ENCODE measurements at regions not wholly inside any gene's neighbourhood (a gene's known extent, or its start where the extent isn't known, plus 50 kb on each side); places are given as distances from the start of the nearest gene placed in this dataset.

GRCh38 chr9:80707120-80707519 is 982.2 kb downstream of the TLE1 start:
- Histone ChIP-seq H3K9ac (ENCODE audit: low read length) (no peak overlapping the region), H3K4me2 (ENCODE audit: low read depth, low read length, poor library complexity, severe bottlenecking) (no peak overlapping the region), H3K27ac (ENCODE audit: low read depth, low read length) (no peak overlapping the region), H4K20me1 (ENCODE audit: low read depth, low read length) (no peaks in the 10 kb centered on the region), H3K27me3 (ENCODE audit: low read length) (no peaks in the 10 kb centered on the region), H3K9me2 (replicated peaks; ENCODE audit: insufficient read depth, low read length) (no peaks in the 10 kb centered on the region; the same call in 1 of the 2 replicates), H2AFZ (ENCODE audit: low read depth, low read length, severe bottlenecking) (no peak overlapping the region), H3K36me3 (ENCODE audit: low read length) (no peaks in the 10 kb centered on the region), H3K9me3 (ENCODE audit: insufficient read depth, low read length) (no peaks in the 10 kb centered on the region), H3F3A (ENCODE audit: insufficient read depth) (no peaks in the 10 kb centered on the region), H3K79me2 (ENCODE audit: insufficient read depth, low read length) (no peaks in the 10 kb centered on the region), H3K4me3 (ENCODE audit: insufficient read depth, low read length, poor library complexity, severe bottlenecking) (no peak overlapping the region)
- no peak for TF ChIP-seq CTCF (IDR thresholded peaks at IDR 0.05; ENCODE audit: insufficient read depth, low read length, poor library complexity, severe bottlenecking)
- no peak for TF ChIP-seq EZH2phosphoT487 (conservative IDR thresholded peaks at IDR 0.05; ENCODE audit: low read length)

GRCh38 chr9:80701061-80701460 is 988.3 kb downstream of the TLE1 start:
- Histone ChIP-seq H2AFZ (ENCODE audit: low read depth, low read length, severe bottlenecking) (no peak overlapping the region), H3K27me3 (ENCODE audit: low read length) (no peaks in the 10 kb centered on the region)
- TF ChIP-seq EZH2phosphoT487 (conservative IDR thresholded peaks at IDR 0.05; ENCODE audit: low read length) (no peak), CTCF (IDR thresholded peaks at IDR 0.05; ENCODE audit: insufficient read depth, low read length, poor library complexity, severe bottlenecking) (no peak)

GRCh38 chr9:80699511-80699998 is 989.8 kb downstream of the TLE1 start:
- no peaks in the 10 kb centered on the region for H3K9me3 ChIP-seq (ENCODE audit: insufficient read depth, low read length)
- no peak overlapping the region for H3K4me2 ChIP-seq (ENCODE audit: low read depth, low read length, poor library complexity, severe bottlenecking)
- H3K79me2 ChIP-seq (ENCODE audit: insufficient read depth, low read length): no peaks in the 10 kb centered on the region
- no peaks in the 10 kb centered on the region for H4K20me1 ChIP-seq (ENCODE audit: low read depth, low read length)
- H3K9me2 ChIP-seq (replicated peaks; ENCODE audit: insufficient read depth, low read length): no peaks in the 10 kb centered on the region
- no peaks in the 10 kb centered on the region for H3F3A ChIP-seq (ENCODE audit: insufficient read depth)
- H3K9ac ChIP-seq (ENCODE audit: low read length): no peak overlapping the region
- no peaks in the 10 kb centered on the region for H3K36me3 ChIP-seq (ENCODE audit: low read length)
- no peak overlapping the region for H3K27ac ChIP-seq (ENCODE audit: low read depth, low read length)
- TF ChIP-seq CTCF (IDR thresholded peaks at IDR 0.05; ENCODE audit: insufficient read depth, low read length, poor library complexity, severe bottlenecking) (no peak), EZH2phosphoT487 (conservative IDR thresholded peaks at IDR 0.05; ENCODE audit: low read length) (no peak)
- H2AFZ ChIP-seq (ENCODE audit: low read depth, low read length, severe bottlenecking): no peak overlapping the region
- no peak overlapping the region for H3K4me3 ChIP-seq (ENCODE audit: insufficient read depth, low read length, poor library complexity, severe bottlenecking)
- no peaks in the 10 kb centered on the region for H3K27me3 ChIP-seq (ENCODE audit: low read length)

More at GRCh38 chr9:80701061-80701460, 988.3 kb downstream of the TLE1 start:
- Histone ChIP-seq H4K20me1 (ENCODE audit: low read depth, low read length) (no peaks in the 10 kb centered on the region), H3F3A (ENCODE audit: insufficient read depth) (no peaks in the 10 kb centered on the region), H3K4me3 (ENCODE audit: insufficient read depth, low read length, poor library complexity, severe bottlenecking) (no peak overlapping the region), H3K79me2 (ENCODE audit: insufficient read depth, low read length) (no peaks in the 10 kb centered on the region), H3K9ac (ENCODE audit: low read length) (no peak overlapping the region), H3K9me3 (ENCODE audit: insufficient read depth, low read length) (no peaks in the 10 kb centered on the region), H3K27ac (ENCODE audit: low read depth, low read length) (no peak overlapping the region), H3K9me2 (replicated peaks; ENCODE audit: insufficient read depth, low read length) (no peaks in the 10 kb centered on the region; the same call in 1 of the 2 replicates), H3K4me2 (ENCODE audit: low read depth, low read length, poor library complexity, severe bottlenecking) (no peak overlapping the region), H3K36me3 (ENCODE audit: low read length) (no peaks in the 10 kb centered on the region)
